ENCODE measurements at regions not wholly inside any gene's neighbourhood (a gene's known extent, or its start where the extent isn't known, plus 50 kb on each side); places are given as distances from the start of the nearest gene placed in this dataset.

GRCh38 chr17:79169861-79170260, 95.2 kb downstream of the ENGASE start:
- no peak for DNase-seq (ENCODE audit: low read depth)

- DNase-seq (ENCODE audit: low read depth): no peak
Measured at GRCh38 chr17:79169366-79169765, 94.7 kb downstream of the ENGASE start.

GRCh38 chr17:79168486-79169055, 93.9 kb downstream of the ENGASE start:
- no peak for DNase-seq (ENCODE audit: low read depth)

- DNase-seq (ENCODE audit: low read depth): no peak
Measured at GRCh38 chr17:79167486-79167885, 92.9 kb downstream of the ENGASE start.

GRCh38 chr17:79165756-79166473, 91.3 kb downstream of the ENGASE start:
- DNase-seq (ENCODE audit: low read depth): no peak

GRCh38 chr17:79164913-79165695, 90.5 kb downstream of the ENGASE start:
- no peak for DNase-seq (ENCODE audit: low read depth)

- DNase-seq (ENCODE audit: low read depth): no peak
Measured at GRCh38 chr17:79164408-79164807, 89.8 kb downstream of the ENGASE start.

GRCh38 chr17:79163071-79163470, 88.4 kb downstream of the ENGASE start:
- no peak for DNase-seq (ENCODE audit: low read depth)

- DNase-seq (ENCODE audit: low read depth): no peak
Measured at GRCh38 chr17:79162012-79162963, 87.7 kb downstream of the ENGASE start.

GRCh38 chr17:79160980-79161636, 86.5 kb downstream of the ENGASE start:
- no peak for DNase-seq (ENCODE audit: low read depth)

GRCh38 chr17:79159926-79160325, 85.3 kb downstream of the ENGASE start:
- DNase-seq (ENCODE audit: low read depth): no peak

GRCh38 chr17:79159471-79159870, 84.8 kb downstream of the ENGASE start:
- DNase-seq (ENCODE audit: low read depth): no peak

- no peak for DNase-seq (ENCODE audit: low read depth)
Measured at GRCh38 chr17:79156463-79157095, 82.0 kb downstream of the ENGASE start.

GRCh38 chr17:79155701-79156100, 81.1 kb downstream of the ENGASE start:
- DNase-seq (ENCODE audit: low read depth): no peak

- DNase-seq (ENCODE audit: low read depth): no peak
Measured at GRCh38 chr17:79154951-79155585, 80.4 kb downstream of the ENGASE start.

- no peak for DNase-seq (ENCODE audit: low read depth)
Measured at GRCh38 chr17:79154446-79154845, 79.8 kb downstream of the ENGASE start.

- DNase-seq (ENCODE audit: low read depth): no peak
Measured at GRCh38 chr17:79153367-79154130, 78.9 kb downstream of the ENGASE start.

GRCh38 chr17:79152636-79153035, 78.0 kb downstream of the ENGASE start:
- DNase-seq (ENCODE audit: low read depth): no peak

GRCh38 chr17:79152110-79152509, 77.5 kb downstream of the ENGASE start:
- no peak for DNase-seq (ENCODE audit: low read depth)

- DNase-seq (ENCODE audit: low read depth): no peak
Measured at GRCh38 chr17:79150799-79151198, 76.2 kb downstream of the ENGASE start.

Measured in activated T-helper 1 cell treated with Interleukin-2 at 50 U/mL for 16 hours (primary cell).